ENCODE measurements at regions not wholly inside any gene's neighbourhood (a gene's known extent, or its start where the extent isn't known, plus 50 kb on each side); places are given as distances from the start of the nearest gene placed in this dataset.

- no peak for ATAC-seq (ENCODE audit: low read depth)
- BruUV-seq (replicated peaks), result no TSS peak
- intact Hi-C loops (cut with micrococcal nuclease), result no loop called here
Measured at GRCh38 chr13:104614361-104615145, 1548.3 kb upstream of the SLC10A2 start.

More at GRCh38 chr13:104614361-104615145, 1548.3 kb upstream of the SLC10A2 start:
- ChIA-PET POLR2A (ENCODE audit: unreplicated experiment) (no interaction called here), CTCF (no interaction called here)
- TF ChIP-seq BHLHE40 (IDR thresholded peaks at IDR 0.05; ENCODE audit: low read depth, low read length), result no peak
- no peak for TF ChIP-seq NFE2L2 (IDR thresholded peaks at IDR 0.05; ENCODE audit: low read depth, low read length)
- no peak for TF ChIP-seq RAD21 (IDR thresholded peaks at IDR 0.05; ENCODE audit: low read length)
- TF ChIP-seq POLR2A (IDR thresholded peaks at IDR 0.05; ENCODE audit: low read depth, low read length), result no peak
- TF ChIP-seq CHD1 (IDR thresholded peaks at IDR 0.05; ENCODE audit: low read depth, low read length), result no peak
- no peak for TF ChIP-seq CTCF (conservative IDR thresholded peaks at IDR 0.05; ENCODE audit: low read depth, low read length)
- no peak for TF ChIP-seq MXI1 (IDR thresholded peaks at IDR 0.05; ENCODE audit: borderline replicate concordance, low read depth, low read length)
- TF ChIP-seq CEBPB (IDR thresholded peaks at IDR 0.05; ENCODE audit: low read depth, low read length), result no peak
- TF ChIP-seq ELK1 (IDR thresholded peaks at IDR 0.05; ENCODE audit: borderline replicate concordance, low read depth, low read length), result no peak
- TF ChIP-seq MAFK (IDR thresholded peaks at IDR 0.05; ENCODE audit: low read depth, low read length), result no peak
- TF ChIP-seq SMC3 (IDR thresholded peaks at IDR 0.05; ENCODE audit: low read depth, low read length), result no peak
- no peak overlapping the region for H2BK20ac ChIP-seq (ENCODE audit: low read depth, low read length)
- dilution Hi-C loops (cut with HindIII; ENCODE audit: low sequenced_read_pairs, unreplicated experiment), result no loop called here
- H2BK5ac ChIP-seq (ENCODE audit: low read depth, low read length, poor library complexity, severe bottlenecking), result no peak overlapping the region
- no peak overlapping the region for H4K5ac ChIP-seq (ENCODE audit: low read depth, low read length)
- H4K20me1 ChIP-seq (ENCODE audit: insufficient read depth, low read length), result no peaks in the 10 kb centered on the region
- H3K56ac ChIP-seq (ENCODE audit: extremely low read depth, insufficient read depth, low read length), result no peak overlapping the region
- no peak overlapping the region for H2AK9ac ChIP-seq (replicated peaks; ENCODE audit: low read depth, low read length, poor library complexity)
- H3K36me3 ChIP-seq (ENCODE audit: control insufficient read depth, insufficient read depth, low read length), result no peaks in the 10 kb centered on the region
- H3K18ac ChIP-seq (ENCODE audit: low read depth, low read length), result no peak overlapping the region
- H3K9me1 ChIP-seq (ENCODE audit: insufficient read depth, low read length), result no peaks in the 10 kb centered on the region
- H3K4me3 ChIP-seq (ENCODE audit: insufficient read depth, low read depth, low read length), result no peak overlapping the region
- H3K14ac ChIP-seq (replicated peaks; ENCODE audit: low read depth, low read length), result no peak overlapping the region
- no peak overlapping the region for H2BK15ac ChIP-seq (ENCODE audit: low read depth, low read length)
- no peak for DNase-seq
- no peaks in the 10 kb centered on the region for H3K27me3 ChIP-seq (ENCODE audit: control insufficient read depth, insufficient read depth, low read length)
- no peak overlapping the region for H2AK5ac ChIP-seq (ENCODE audit: low read depth, low read length)
- no peaks in the 10 kb centered on the region; the same call in 1 of the 2 replicates for H3K9me3 ChIP-seq (ENCODE audit: control insufficient read depth, insufficient read depth, low read length)
- no peak overlapping the region for H2BK120ac ChIP-seq (ENCODE audit: low read depth, low read length)
- no peak overlapping the region for H3K4ac ChIP-seq (ENCODE audit: low read depth, low read length)
- H2AFZ ChIP-seq (replicated peaks; ENCODE audit: low read length, poor library complexity), result no peak overlapping the region
- H4K8ac ChIP-seq (ENCODE audit: low read depth in 2 of 2, low read length in 2 of 2), result no peak overlapping the region
- H3K79me1 ChIP-seq (ENCODE audit: low read depth in 1 of 2, low read length in 2 of 2), result no peaks in the 10 kb centered on the region
- H3K27ac ChIP-seq (ENCODE audit: insufficient read depth, low read length), result no peak overlapping the region
- no CpG with 5 or more reads among the region's 7 CpGs for WGBS, 2 experiments (ENCODE audit: extremely low coverage in 2 of 2, insufficient read length in 1 of 2)
- in situ Hi-C loops (cut with MboI; ENCODE audit: low sequenced_read_pairs), result no loop called here
- H3K4me2 ChIP-seq (ENCODE audit: low read depth, low read length), result no peak overlapping the region
- no peak overlapping the region for H3K9ac ChIP-seq (ENCODE audit: low read depth, low read length)
- no peak overlapping the region for H4K91ac ChIP-seq (ENCODE audit: insufficient read depth, low read depth, low read length)
- no peak overlapping the region for H3K23ac ChIP-seq (ENCODE audit: low read depth, low read length)
- no peaks in the 10 kb centered on the region for H3K4me1 ChIP-seq (ENCODE audit: control insufficient read depth, insufficient read depth, low read length)

All from IMR-90 (cell line).